Right lobe of liver (tissue), 4 donors: ENCODE measurements at regions not wholly inside any gene's neighbourhood (a gene's known extent, or its start where the extent isn't known, plus 50 kb on each side); places are given as distances from the start of the nearest gene placed in this dataset.

Experiments
- CTCF ChIP-seq, 4 donors: fragments of 200-600 bp in 3 of 4; fragments of 450-650 bp in 1 of 4; IDR thresholded peaks; one replicate each; pipeline versions ENCODE4 v1.5.1 to v1.8.0; 2016 to 2022; ENCODE audit warnings: antibody characterized with exemption in 4 of 4, mild to moderate bottlenecking in 2 of 4
- POLR2A ChIP-seq: fragments of 450-650 bp; IDR thresholded peaks from one replicate; pipeline ENCODE4 v1.6.1; 2017; ENCODE audit warnings: antibody characterized with exemption, mild to moderate bottlenecking
- donor health status: DM: no; HTN: no; CAD: no.
- donor health status: DM: no; HTN: no; CAD: no.
- donor health status: DM: no; HTN: yes; CAD: no.

DNA sequence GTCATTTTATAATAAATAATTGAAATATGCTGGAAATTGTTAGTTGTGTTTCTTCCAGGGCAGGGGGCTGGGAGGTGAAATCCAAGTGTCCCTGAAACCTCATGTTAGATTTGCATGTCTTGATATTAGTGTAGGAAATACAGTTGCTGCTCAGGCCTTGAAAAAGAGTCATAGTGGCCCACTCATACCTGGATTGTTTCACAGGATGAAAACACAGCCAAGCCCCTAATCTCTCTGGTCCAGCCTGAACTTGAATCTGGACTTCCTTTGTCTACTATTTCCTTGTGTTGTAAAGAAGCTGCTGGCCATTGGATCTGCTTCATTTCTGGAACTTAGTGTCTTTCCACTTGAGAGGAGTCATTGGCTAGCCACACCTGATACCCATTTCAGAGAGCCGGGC is 108.8 kb upstream of the JARID2 start:
- TF ChIP-seq CTCF (IDR thresholded peaks at IDR 0.05) (no peak), POLR2A (no peak)
